GM21576 (cell line): ENCODE measurements at regions not wholly inside any gene's neighbourhood (a gene's known extent, or its start where the extent isn't known, plus 50 kb on each side); places are given as distances from the start of the nearest gene placed in this dataset.

Source experiments
- ATAC-seq: cut with Tn5 transposase; IDR thresholded peaks from one replicate; pipeline ENCODE4 v1.9.1; 2021; ENCODE audit warnings: mild to moderate bottlenecking, moderate library complexity; ENCODE audit not compliant: unreplicated experiment

DNA sequence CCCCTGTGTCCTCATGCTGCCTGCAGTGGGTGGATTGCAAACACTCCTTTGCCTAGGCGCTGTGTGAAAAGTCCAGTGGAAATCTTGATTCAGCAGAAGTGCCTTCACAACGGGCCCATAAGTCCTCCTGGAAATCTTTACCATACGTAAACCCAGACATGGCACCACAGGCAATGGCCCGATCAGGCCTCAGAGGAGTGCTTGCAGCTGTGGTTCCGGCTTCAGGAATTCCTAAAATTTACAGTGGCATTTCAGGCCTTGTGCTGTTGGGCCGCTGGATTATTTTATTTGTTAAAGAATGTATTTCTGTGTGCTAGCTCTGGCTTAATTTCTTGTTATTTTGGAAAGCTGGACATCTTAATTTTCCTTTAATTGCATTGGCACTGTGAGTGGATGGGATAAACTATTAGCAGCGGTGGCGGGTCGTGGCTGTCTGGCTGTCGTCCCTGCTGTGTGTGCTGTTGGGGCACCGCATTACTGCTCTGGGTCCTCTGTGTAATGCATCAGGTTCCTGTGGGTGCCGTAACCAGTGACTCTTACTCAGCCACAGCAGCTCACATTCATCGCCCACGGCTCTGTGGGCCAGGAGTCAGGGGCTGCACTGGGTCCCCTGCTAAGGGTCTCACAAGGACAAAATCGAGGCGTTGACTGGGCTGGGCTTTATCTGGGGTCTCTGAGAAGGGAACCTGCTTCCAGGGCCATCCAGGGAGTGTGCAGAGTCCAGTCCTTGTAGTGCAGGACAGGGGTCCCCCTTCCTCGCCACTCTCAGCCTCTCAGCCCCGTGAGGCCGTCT is 73.1 kb downstream of the RTP5 start:
- ATAC-seq: no peak

DNA sequence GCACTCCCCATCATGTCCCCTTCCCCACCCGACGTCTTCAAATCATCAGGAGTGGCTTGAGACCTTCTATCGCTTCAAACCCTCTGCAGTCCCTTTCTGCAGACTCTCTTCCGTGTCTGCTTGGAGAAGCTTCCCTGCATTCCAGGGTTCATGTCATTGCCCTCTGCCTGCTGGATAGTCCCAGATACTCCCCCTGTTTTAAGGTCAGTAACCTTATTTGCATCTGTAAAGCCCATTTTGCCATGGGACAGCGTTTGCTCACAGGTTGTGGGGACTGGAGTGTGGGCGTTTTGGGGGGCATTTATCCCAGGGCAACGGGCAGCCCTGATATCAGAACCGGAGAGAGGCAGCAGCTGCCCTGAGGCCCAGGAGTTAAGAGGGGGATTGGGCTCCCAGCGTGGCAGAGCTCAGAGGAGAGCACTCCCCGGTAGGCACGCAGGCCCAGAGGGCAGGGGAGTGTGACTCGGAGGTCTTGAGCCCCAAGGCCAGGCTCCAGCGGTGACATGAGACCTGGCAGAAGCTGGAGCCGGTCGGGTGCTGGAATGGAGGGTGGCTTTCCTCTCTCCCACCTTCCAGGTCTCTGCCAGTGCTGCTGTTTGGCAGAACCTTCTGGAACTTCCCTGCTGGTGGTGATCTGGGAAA is 73.8 kb downstream of the RTP5 start:
- no peak for ATAC-seq

DNA sequence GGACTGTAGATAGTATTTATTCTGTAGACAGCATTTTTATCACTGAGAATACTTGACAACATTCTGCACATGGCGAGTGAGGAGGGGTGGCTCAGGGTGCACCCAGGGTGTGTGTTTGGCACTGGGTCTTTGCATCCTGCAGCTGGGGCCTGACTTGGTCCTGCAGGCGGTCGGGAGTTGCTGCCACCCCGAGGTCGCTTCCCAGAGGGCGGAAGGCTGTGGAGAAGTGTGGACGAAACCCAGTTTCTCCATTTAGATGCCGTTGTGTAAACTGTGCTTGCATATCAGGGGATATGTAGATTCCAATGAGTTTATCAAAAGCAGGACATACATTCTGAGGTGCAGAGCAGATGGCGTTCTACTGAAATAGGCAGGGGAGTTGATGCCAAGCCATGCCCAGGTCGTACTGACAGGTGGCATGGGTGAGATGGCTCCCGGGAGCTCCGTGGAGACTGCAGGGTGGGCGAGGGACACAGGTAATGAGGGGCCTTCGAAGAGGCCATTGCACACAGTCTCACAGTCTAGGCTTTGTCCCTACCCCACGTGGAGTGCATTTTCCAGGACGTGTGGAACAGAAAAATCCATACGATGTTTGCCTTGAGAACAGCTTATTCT is 74.5 kb downstream of the RTP5 start:
- no peak for ATAC-seq

DNA sequence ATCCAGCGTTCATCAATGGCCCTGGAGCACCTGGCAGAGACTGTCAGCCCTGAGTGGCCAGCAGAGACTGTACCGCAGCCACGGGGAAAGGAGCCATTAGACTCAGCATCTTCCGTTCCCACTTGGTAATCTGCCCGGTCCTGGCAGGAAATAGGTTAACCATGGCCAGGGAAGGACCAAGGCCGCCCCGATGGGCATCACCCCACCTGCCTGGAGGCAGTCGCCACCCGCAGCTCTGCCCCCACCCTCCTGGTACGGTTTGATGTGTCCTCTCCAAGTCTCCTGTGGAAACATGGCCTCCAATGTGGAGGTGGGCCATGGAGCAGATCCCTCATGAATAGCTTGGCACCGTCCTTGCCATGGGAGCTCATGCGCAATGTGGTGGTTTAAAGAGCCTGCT is 75.3 kb downstream of the RTP5 start:
- no peak for ATAC-seq

DNA sequence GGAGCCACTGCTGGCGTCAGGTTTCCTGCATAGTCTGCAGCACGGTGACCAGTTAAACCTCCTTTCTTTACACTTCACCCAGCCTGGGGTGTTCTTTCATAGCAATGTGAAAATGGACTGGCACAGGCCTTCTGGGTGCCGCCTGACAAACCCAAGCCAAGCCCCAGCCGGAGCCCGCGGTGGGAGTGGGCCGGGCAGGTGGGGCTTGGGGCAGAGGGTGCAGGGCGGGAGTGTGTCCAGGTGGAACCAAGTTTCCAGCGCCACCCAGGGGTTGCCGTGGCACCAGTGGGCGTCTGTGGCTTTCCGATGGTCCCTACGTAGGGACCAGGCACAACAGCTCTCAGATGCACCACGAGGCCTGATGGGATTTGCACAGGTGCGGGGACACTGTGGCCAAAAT is 75.8 kb downstream of the RTP5 start:
- ATAC-seq: no peak

GRCh38 chr2:241945803-241946202 is 76.3 kb downstream of the RTP5 start:
- no peak for ATAC-seq

GRCh38 chr2:241946306-241947003 is 76.9 kb downstream of the RTP5 start:
- no peak for ATAC-seq

DNA sequence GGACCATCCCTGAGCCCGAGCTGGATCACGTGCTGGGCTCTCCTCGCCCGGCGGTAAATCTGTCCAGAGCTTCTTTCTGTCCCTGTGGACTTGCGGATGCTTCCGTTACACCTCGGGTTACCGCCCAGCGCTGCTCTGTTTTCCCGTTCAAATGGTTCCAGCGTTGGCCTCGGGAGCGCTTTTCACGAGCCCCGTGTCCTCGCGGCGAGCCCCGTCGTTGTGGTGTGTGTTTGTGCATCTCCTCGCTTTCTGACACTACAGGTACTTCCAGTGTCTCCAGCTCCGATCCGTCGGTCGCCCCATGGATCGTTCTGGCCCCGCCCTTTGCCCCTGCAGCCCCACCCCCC is 77.4 kb downstream of the RTP5 start:
- no peak for ATAC-seq

GRCh38 chr2:241947401-241947800 is 77.9 kb downstream of the RTP5 start:
- ATAC-seq: no peak

DNA sequence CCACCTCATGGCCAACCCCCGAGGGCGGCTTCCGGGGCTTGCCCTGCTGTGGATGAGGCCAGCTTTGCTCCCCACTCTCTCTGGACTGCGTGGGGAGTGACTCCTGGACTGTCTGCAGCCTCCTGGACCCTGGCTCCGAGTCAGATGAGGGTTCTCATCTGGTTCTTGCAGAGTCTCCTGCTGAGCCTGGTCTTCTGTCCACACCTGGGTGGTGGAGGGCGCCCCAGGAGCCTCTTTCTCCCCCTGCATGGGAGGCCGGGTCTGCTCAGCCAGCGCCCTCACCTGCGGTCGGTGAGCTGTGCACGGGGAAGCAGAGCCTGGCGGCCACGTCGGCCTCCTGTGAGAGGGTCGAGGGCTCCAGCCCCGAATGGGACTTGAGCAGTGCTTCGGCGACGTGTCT is 78.3 kb downstream of the RTP5 start:
- ATAC-seq: no peak

DNA sequence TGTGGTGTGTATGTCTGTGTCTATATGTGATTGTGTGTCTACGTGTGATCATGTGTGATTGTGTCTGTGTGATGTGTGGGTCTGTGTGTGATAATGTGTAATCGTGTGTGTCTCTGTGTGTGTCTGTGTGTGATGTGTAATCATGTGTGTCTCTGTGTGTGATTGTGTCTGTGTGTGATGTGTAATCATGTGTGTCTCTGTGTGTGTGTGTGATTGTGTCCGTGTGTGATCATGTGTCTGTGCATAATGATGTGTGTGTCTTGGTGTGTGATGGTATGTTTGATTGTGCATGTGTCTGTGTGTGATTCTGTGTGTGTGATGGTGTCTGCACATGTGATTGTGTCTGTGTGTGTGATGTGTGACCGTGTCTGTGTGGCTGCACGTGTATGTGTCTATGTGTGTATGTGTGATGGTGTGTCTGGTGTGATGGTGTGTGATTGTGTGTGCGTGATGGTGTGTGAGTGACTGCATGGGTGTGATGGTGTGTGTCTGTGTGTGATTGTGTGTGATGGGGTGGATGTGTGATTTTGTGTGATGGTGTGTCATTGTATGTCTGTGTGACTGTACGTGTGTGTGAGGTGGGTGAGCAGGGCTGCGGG is 78.9 kb downstream of the RTP5 start:
- no peak for ATAC-seq

DNA sequence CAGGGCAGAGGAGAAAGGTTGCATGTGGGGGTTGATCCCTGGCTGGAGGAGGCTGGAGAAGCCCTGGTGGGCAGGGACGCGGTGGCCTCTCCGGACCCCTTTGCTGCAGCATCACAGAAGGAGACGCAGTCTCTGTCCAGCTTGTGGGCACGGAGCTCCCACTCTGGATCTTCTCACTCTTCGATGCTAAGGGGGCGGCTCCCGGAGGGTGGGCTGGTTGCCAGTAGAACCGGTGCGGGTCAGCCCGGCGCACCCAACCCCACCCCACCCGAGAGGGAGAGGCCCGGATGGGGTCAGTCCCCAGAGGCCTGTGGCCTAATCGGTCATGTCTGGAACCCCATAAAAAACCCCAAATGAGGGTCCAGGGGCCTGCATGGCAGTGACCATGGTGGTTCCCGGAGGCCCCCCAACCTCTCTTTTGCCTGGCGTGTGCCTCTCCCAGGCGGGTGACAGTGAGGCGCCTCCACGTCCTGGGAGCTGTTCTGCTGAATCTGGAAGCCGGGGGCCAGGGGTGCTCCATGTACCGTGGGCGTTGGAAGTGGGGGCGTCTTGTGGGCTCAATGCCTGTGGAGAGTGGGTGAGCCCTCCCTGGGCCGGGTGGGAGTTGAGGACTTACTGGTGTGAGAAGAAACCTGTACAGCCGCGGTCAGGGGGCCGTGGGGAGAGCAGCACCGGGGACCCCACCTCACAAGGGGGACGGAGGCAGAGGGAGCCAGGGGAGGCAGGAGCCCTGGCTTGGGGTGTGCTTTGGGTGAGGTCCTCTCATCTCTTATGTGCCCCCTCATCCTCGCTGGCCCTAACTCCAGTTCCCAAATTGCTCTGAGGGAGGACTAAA is 79.6 kb downstream of the RTP5 start:
- ATAC-seq: no peak

DNA sequence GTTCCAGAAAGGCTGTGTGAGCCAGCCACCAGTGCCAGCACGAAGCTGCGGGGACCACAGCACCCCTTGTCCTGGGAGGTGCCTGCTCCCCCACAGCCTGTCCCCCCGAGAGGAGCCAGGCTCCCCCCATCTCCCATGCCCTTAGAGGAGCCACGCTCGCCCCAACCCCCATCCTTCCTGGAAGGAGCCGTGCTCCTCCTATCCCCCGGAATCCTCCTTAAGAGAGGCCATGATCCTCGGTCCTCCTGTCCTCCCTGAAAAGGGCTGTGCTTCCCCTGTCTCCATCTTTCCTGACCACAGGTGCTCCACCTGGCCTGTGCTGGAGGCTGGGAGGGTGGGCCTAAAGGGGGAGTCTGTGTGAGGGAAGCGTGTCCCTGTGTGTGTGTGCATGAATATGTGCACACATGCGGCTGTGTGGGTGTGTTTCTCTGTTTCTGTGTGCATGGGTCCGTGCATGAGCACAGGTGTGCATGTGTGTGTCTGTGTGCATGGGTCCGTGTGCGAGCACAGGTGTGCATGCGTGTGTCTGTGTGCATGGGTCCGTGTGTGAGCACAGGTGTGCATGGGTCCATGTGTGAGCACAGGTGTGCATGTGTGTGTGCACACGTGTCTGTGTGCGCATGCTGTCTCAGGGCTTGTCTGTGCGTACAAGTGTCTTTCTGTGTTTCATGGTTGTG is 80.3 kb downstream of the RTP5 start:
- ATAC-seq: no peak

- ATAC-seq: no peak
Measured at GRCh38 chr2:241950413-241951315, 81.1 kb downstream of the RTP5 start.

DNA sequence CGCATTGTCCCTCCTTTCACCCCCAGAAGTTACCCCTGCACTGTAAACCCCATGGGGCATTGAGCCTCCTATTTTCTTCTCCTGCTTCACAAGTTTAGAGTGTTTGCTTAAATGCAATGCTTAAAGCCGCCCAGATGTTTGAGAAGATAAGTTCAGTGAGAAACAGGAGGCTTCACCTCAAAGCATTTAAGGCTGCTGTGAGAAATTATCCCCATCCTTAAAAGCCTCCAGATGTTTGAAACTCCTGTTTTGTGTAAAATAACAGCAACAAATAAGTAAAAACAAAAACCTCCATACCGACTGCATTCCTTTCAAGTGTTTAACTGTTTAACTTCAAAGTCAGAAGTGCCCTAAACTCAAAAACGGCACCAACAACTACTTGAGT is 81.8 kb downstream of the RTP5 start:
- no peak for ATAC-seq

DNA sequence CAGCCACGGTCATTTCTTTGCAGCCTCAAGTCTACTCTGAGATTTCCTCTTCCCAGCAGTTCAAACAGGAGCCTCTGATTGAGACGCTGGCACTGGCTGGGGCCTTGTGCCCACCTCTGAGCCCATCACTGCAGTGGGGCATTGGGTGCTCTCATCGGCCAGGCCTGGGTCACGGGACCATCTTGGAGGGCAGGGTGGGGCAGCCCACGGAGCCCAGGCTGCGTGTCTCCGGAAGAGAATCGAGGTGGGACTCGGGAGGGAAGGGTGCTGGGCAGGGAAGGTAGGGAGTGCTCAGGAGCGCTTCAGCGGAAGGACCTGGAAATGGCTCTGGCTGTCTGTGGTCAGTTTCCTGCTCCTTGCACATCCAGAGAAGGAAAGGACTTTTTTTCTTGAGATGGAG is 82.4 kb downstream of the RTP5 start:
- no peak for ATAC-seq

DNA sequence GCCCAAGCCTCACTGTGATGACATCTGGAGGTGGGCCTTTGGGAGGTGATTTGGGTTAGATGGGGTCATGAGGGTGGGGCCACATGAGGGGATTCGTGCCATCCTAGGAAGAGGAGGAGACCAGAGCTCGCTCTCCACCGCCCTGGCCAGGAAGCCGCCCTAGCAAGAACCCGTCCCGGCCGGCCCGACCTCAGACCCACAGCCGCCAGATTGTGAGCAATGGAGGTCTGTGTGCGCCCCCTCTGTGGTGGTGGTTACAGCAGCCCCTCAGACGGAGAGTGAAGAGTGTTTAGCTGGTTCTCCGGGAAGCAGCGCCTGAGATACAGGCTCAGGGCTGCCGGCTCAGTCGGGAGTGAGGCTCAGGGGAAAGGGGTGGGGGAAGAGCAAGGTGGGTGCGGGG is 83.3 kb downstream of the RTP5 start:
- no peak for ATAC-seq

DNA sequence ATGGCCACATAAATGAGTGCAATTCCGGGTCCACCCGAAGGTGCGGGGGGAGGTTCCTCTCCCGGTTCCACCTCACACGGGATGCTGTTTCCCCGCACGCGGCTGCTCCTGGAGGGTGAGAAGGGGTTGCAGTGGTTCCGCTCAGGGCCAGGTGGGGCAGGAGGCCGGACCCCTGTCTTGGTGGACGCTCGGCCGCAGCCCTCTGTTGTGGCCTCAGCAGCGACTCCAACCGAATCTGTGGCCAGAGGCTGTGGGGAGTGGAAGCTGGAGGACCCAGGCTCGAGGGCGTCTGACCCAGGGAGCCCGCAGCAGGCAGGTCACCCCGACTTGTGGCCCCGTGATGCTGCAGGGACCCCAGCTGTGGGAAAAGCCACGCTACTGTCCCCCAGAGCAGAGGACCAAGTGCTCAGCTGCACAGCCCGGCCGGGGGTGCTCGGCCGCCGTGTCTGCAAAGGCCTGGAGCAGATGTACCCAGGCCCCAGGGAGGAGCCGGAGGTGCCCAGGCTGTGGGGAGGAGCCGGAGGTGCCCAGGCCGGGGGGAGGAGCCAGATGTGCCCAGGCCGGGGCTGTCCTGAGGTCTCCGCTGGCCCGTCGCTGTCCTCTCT is 83.9 kb downstream of the RTP5 start:
- no peak for ATAC-seq
